Astrocyte (in vitro differentiated cells and primary cell): ENCODE measurements at regions not wholly inside any gene's neighbourhood (a gene's known extent, or its start where the extent isn't known, plus 50 kb on each side); places are given as distances from the start of the nearest gene placed in this dataset.

Source experiments
- DNase-seq: peaks from one replicate; pipeline ENCODE4 v3.0.0-alpha.2; 2010; ENCODE audit warnings: low read depth
- FAIRE-seq: peaks from 2 replicates; lab custom pipeline; 2011; peaks lifted over from hg19 to GRCh38; lab: Jason Lieb, UNC
- H2AFZ ChIP-seq: 2 replicates; pipeline ENCODE4 v1.6.0; 2012; ENCODE audit warnings: low read depth, low read length, inconsistent platforms
- H3K27ac ChIP-seq: 2 replicates; pipeline ENCODE4 v1.5.1; 2011; ENCODE audit warnings: low read depth, low read length, inconsistent platforms
- H3K27me3 ChIP-seq: 2 replicates; pipeline ENCODE4 v1.6.0; 2011; ENCODE audit warnings: low read length, inconsistent platforms; ENCODE audit not compliant: insufficient read depth
- H3K36me3 ChIP-seq: 2 replicates; pipeline ENCODE4 v1.5.1; 2011; ENCODE audit warnings: low read length, inconsistent platforms; ENCODE audit not compliant: insufficient read depth
- H3K4me1 ChIP-seq: 2 replicates; pipeline ENCODE4 v1.5.1; 2011; ENCODE audit warnings: low read length, inconsistent platforms; ENCODE audit not compliant: insufficient read depth
- H3K4me2 ChIP-seq: 2 replicates; pipeline ENCODE4 v1.6.0; 2012; ENCODE audit warnings: low read length, inconsistent platforms
- H3K4me3 ChIP-seq: 2 replicates; pipeline ENCODE4 v1.5.1; 2011; ENCODE audit warnings: low read depth, mild to moderate bottlenecking, low read length, inconsistent platforms; ENCODE audit not compliant: insufficient read depth
- H3K79me2 ChIP-seq: 2 replicates; pipeline ENCODE4 v1.6.0; 2012; ENCODE audit warnings: mild to moderate bottlenecking, low read length, inconsistent platforms; ENCODE audit not compliant: insufficient read depth
- H3K9ac ChIP-seq: 2 replicates; pipeline ENCODE4 v1.6.0; 2012; ENCODE audit warnings: mild to moderate bottlenecking, low read length, inconsistent platforms
- H3K9me3 ChIP-seq: 2 replicates; pipeline ENCODE4 v1.5.1; 2012; ENCODE audit warnings: low read depth, mild to moderate bottlenecking, low read length, inconsistent platforms; ENCODE audit not compliant: insufficient read depth
- H4K20me1 ChIP-seq: 2 replicates; pipeline ENCODE4 v1.6.0; 2012; ENCODE audit warnings: low read length, inconsistent platforms; ENCODE audit not compliant: insufficient read depth
- H3K27ac Mint-ChIP-seq: one replicate; pipeline ENCODE4 v1.8.0; 2021; ENCODE audit warnings: mild to moderate bottlenecking, mixed read lengths; ENCODE audit not compliant: unreplicated experiment
- H3K27me3 Mint-ChIP-seq: one replicate; pipeline ENCODE4 v1.8.0; 2021; ENCODE audit warnings: low read depth, mixed read lengths; ENCODE audit not compliant: unreplicated experiment
- H3K36me3 Mint-ChIP-seq: one replicate; pipeline ENCODE4 v1.8.0; 2021; ENCODE audit warnings: low read depth, mixed read lengths; ENCODE audit not compliant: unreplicated experiment
- H3K4me1 Mint-ChIP-seq: one replicate; pipeline ENCODE4 v1.8.0; 2021; ENCODE audit warnings: low read depth, mixed read lengths; ENCODE audit not compliant: unreplicated experiment
- H3K4me3 Mint-ChIP-seq: one replicate; pipeline ENCODE4 v1.8.0; 2021; ENCODE audit warnings: mild to moderate bottlenecking, moderate library complexity, mixed read lengths; ENCODE audit not compliant: unreplicated experiment
- H3K9me3 Mint-ChIP-seq: one replicate; pipeline ENCODE4 v1.8.0; 2021; ENCODE audit warnings: mild to moderate bottlenecking, mixed read lengths; ENCODE audit not compliant: unreplicated experiment
- CTCF ChIP-seq: IDR thresholded peaks from 2 replicates; pipeline ENCODE4 v1.5.1; 2011; ENCODE audit warnings: low read depth, mild to moderate bottlenecking, inconsistent platforms, low read length, moderate library complexity; ENCODE audit not compliant: insufficient read depth
- EZH2 ChIP-seq: IDR thresholded peaks from 2 replicates; pipeline ENCODE4 v1.6.1; 2012; ENCODE audit warnings: mild to moderate bottlenecking, low read length, inconsistent platforms; ENCODE audit not compliant: insufficient read depth

GRCh38 chr6:156058356-156058755, 602.7 kb upstream of the NOX3 start:
- Histone ChIP-seq H3K27me3 (no peaks in the 10 kb centered on the region), H3K4me2 (no peak overlapping the region), H4K20me1 (no peaks in the 10 kb centered on the region)

GRCh38 chr6:156057869-156058268, 602.2 kb upstream of the NOX3 start:
- Histone ChIP-seq H4K20me1 (no peaks in the 10 kb centered on the region), H2AFZ (no peak overlapping the region), H3K27ac (no peak overlapping the region), H3K4me2 (no peak overlapping the region), H3K4me1 (no peaks in the 10 kb centered on the region), H3K36me3 (no peaks in the 10 kb centered on the region), H3K9me3 (no peaks in the 10 kb centered on the region), H3K9ac (no peak overlapping the region), H3K4me3 (no peak overlapping the region), H3K27me3 (no peaks in the 10 kb centered on the region), H3K79me2 (no peaks in the 10 kb centered on the region)
- H3K9me3 Mint-ChIP-seq: peaks cover 3% of the 10 kb centered on the region
- no peaks in the 10 kb centered on the region for H3K4me1 Mint-ChIP-seq
- no peak overlapping the region for H3K27ac Mint-ChIP-seq
- DNase-seq (no peak), FAIRE-seq (no peak)
- no peak overlapping the region for H3K4me3 Mint-ChIP-seq
- H3K36me3 Mint-ChIP-seq: no peaks in the 10 kb centered on the region
- peaks cover 4% of the 10 kb centered on the region for H3K27me3 Mint-ChIP-seq
- TF ChIP-seq EZH2 (no peak), CTCF (no peak)

More at GRCh38 chr6:156058356-156058755, 602.7 kb upstream of the NOX3 start:
- H3K27ac ChIP-seq: no peak overlapping the region
- H3K36me3 Mint-ChIP-seq: no peaks in the 10 kb centered on the region
- TF ChIP-seq EZH2 (no peak), CTCF (no peak)
- H3K4me3 ChIP-seq: no peak overlapping the region
- H3K4me1 Mint-ChIP-seq: no peaks in the 10 kb centered on the region
- H3K36me3 ChIP-seq: no peaks in the 10 kb centered on the region
- peaks cover 4% of the 10 kb centered on the region for H3K27me3 Mint-ChIP-seq
- H3K9me3 ChIP-seq: no peaks in the 10 kb centered on the region
- H3K9ac ChIP-seq: no peak overlapping the region
- H2AFZ ChIP-seq: no peak overlapping the region
- FAIRE-seq (no peak), DNase-seq (no peak)
- H3K4me3 Mint-ChIP-seq: no peak overlapping the region
- no peaks in the 10 kb centered on the region for H3K4me1 ChIP-seq
- H3K27ac Mint-ChIP-seq: no peak overlapping the region
- H3K9me3 Mint-ChIP-seq: peaks cover 3% of the 10 kb centered on the region
- no peaks in the 10 kb centered on the region for H3K79me2 ChIP-seq

GRCh38 chr6:156056085-156056484, 600.4 kb upstream of the NOX3 start:
- no peak overlapping the region for H3K27ac ChIP-seq
- no peak overlapping the region for H3K9ac ChIP-seq
- no peaks in the 10 kb centered on the region for H3K79me2 ChIP-seq
- Mint-ChIP-seq H3K27ac (no peak overlapping the region), H3K36me3 (no peaks in the 10 kb centered on the region), H3K4me3 (no peak overlapping the region), H3K4me1 (no peaks in the 10 kb centered on the region), H3K27me3 (peaks cover 4% of the 10 kb centered on the region), H3K9me3 (no peaks in the 10 kb centered on the region)
- H3K4me2 ChIP-seq: no peak overlapping the region
- H3K4me3 ChIP-seq: no peak overlapping the region
- H3K36me3 ChIP-seq: no peaks in the 10 kb centered on the region
- no peaks in the 10 kb centered on the region for H3K9me3 ChIP-seq
- no peak overlapping the region for H2AFZ ChIP-seq
- no peaks in the 10 kb centered on the region for H3K27me3 ChIP-seq
- no peak for FAIRE-seq
- H4K20me1 ChIP-seq: no peaks in the 10 kb centered on the region
- TF ChIP-seq CTCF (no peak), EZH2 (no peak)
- H3K4me1 ChIP-seq: no peaks in the 10 kb centered on the region
- no peak for DNase-seq
